ENCODE measurements at regions not wholly inside any gene's neighbourhood (a gene's known extent, or its start where the extent isn't known, plus 50 kb on each side); places are given as distances from the start of the nearest gene placed in this dataset.

- TF ChIP-seq REST (IDR thresholded peaks at IDR 0.05) (no peak), GABPA (IDR thresholded peaks at IDR 0.05 in 1 of 2, conservative IDR thresholded peaks at IDR 0.05 in 1 of 2) (no peak)
These were observed 149.3 kb upstream of the ATP11B start (continued) for GRCh38 chr3:182644013-182644412.

- TF ChIP-seq EGR1 (IDR thresholded peaks at IDR 0.05; ENCODE audit: low read depth in 2 of 2), result no peak
- no peak for TF ChIP-seq ATF3 (IDR thresholded peaks at IDR 0.05)
- no peak for TF ChIP-seq FOXA1 (IDR thresholded peaks at IDR 0.05)
- TF ChIP-seq RAD21 (IDR thresholded peaks at IDR 0.05), result no peak
- no peak for TF ChIP-seq RXRA (IDR thresholded peaks at IDR 0.05)
- no peak for TF ChIP-seq REST (IDR thresholded peaks at IDR 0.05)
- TF ChIP-seq NR2F2 (IDR thresholded peaks at IDR 0.05), result no peak
- TF ChIP-seq FOXA2 (IDR thresholded peaks at IDR 0.05), result no peak
- TF ChIP-seq TAF1 (conservative IDR thresholded peaks at IDR 0.05), result no peak
- no peak for TF ChIP-seq YY1 (IDR thresholded peaks at IDR 0.05)
- TF ChIP-seq HNF4G (IDR thresholded peaks at IDR 0.05), result no peak
- TF ChIP-seq ZBTB33 (IDR thresholded peaks at IDR 0.05), result no peak
- no peak for TF ChIP-seq CTCF (IDR thresholded peaks at IDR 0.05; ENCODE audit: low read depth, low read length, missing input control)
- no peak for TF ChIP-seq SP1 (IDR thresholded peaks at IDR 0.05)
- TF ChIP-seq MAX (IDR thresholded peaks at IDR 0.05), result no peak
- no peak for TF ChIP-seq GABPA (IDR thresholded peaks at IDR 0.05 in 1 of 2, conservative IDR thresholded peaks at IDR 0.05 in 1 of 2)
- no peak for TF ChIP-seq JUND (IDR thresholded peaks at IDR 0.05)
- TF ChIP-seq HNF4A (conservative IDR thresholded peaks at IDR 0.05), result no peak
- 91% methylated on average over 5 of the region's 5 CpGs for WGBS
These were observed 148.4 kb upstream of the ATP11B start for GRCh38 chr3:182644790-182645433.

More at GRCh38 chr3:182644790-182645433, 148.4 kb upstream of the ATP11B start:
- Histone ChIP-seq H3K27me3 (ENCODE audit: control insufficient read depth in 4 of 4, insufficient read depth in 4 of 4, low read length in 3 of 4) (no peaks in the 10 kb centered on the region), H3K27ac (ENCODE audit: low read depth in 1 of 2, low read length in 2 of 2) (no peak overlapping the region), H3K9me3 (ENCODE audit: control insufficient read depth in 4 of 4, low read length in 3 of 4) (no peaks in the 10 kb centered on the region), H3K4me3 (ENCODE audit: low read depth in 1 of 3, low read length in 3 of 3) (no peak overlapping the region), H3K9ac (ENCODE audit: low read depth in 1 of 2, low read length in 2 of 2) (no peak overlapping the region), H3K4me1 (ENCODE audit: control insufficient read depth in 4 of 4, insufficient read depth in 4 of 4, low read length in 3 of 4) (no peaks in the 10 kb centered on the region), H3K36me3 (ENCODE audit: control insufficient read depth in 4 of 4, insufficient read depth in 3 of 4, low read depth in 1 of 4, low read length in 3 of 4) (no peaks in the 10 kb centered on the region)
- no peak for DNase-seq (ENCODE audit: low spot score)
